ENCODE measurements at regions not wholly inside any gene's neighbourhood (a gene's known extent, or its start where the extent isn't known, plus 50 kb on each side); places are given as distances from the start of the nearest gene placed in this dataset.

DNA sequence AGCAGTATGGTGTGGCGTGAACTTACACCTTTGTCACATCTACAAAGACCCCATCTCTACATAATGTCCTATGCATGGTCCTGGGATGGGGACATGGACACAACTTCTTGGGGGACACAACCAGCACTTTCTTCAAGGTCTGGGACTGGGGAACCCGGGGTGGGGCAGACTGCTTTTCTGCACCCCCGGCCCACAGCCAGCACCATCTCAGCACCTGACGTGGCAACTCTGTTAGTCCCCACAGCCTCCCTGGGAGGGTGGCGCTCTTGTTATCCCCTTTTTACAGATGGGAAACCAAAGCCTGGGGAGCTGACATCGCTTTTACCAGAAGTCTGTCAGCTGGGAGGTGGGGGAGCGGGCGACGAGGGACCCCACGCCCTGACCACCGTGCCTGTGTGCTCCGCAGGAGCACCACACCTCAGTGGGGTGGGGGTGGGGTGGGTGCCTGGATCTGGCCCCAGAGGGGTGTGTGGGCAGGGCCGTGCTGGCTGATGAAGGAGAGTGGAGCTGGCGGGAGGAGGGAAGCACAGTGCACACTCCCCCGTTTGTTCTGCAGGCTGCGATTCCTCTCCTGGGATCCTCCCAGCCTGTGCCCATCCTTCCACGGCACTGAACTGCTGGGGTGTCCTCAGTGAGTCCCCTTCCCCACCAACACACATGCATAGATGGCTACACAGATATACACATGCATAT lies 115.4 kb upstream of the GSE1 start:
- no peak for FAIRE-seq
- no peak for DNase-seq (ENCODE audit: insufficient read length, low spot score)
- TF ChIP-seq POLR2A (IDR thresholded peaks at IDR 0.05; ENCODE audit: low read depth, low read length) = no peak

GRCh38 chr16:85498607-85499006 lies 114.5 kb upstream of the GSE1 start:
- FAIRE-seq (no peak), DNase-seq (ENCODE audit: insufficient read length, low spot score) (no peak)
- no peak for TF ChIP-seq POLR2A (IDR thresholded peaks at IDR 0.05; ENCODE audit: low read depth, low read length)

GRCh38 chr16:85500220-85500619 lies 112.9 kb upstream of the GSE1 start:
- TF ChIP-seq POLR2A (IDR thresholded peaks at IDR 0.05; ENCODE audit: low read depth, low read length) = no peak
- DNase-seq (ENCODE audit: insufficient read length, low spot score) (no peak), FAIRE-seq (no peak)

DNA sequence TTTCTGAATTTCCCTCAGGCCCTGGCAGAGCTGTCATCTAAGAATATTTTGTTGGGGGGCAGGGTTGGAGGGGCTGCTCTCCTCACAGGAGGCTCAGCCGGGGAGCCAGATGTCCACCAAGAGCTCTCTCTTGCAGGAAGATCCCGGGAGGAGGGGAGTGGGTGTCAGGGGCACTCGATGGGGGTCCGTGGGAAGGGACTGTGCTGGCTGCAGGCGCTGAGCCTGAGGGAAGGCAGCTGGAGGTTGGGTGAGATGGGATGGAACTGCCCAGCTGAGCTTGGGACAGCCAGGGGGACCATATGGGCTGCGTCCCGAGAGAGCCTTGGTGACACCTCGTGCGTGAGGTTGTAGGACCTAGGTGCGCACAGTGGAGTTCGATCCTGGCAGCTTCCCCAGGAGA lies 111.2 kb upstream of the GSE1 start:
- DNase-seq (ENCODE audit: insufficient read length, low spot score) (no peak), FAIRE-seq (no peak)
- TF ChIP-seq POLR2A (IDR thresholded peaks at IDR 0.05; ENCODE audit: low read depth, low read length) = no peak

GRCh38 chr16:85502357-85502756 lies 110.8 kb upstream of the GSE1 start:
- no peak for TF ChIP-seq POLR2A (IDR thresholded peaks at IDR 0.05; ENCODE audit: low read depth, low read length)
- DNase-seq (ENCODE audit: insufficient read length, low spot score) (no peak), FAIRE-seq (no peak)

DNA sequence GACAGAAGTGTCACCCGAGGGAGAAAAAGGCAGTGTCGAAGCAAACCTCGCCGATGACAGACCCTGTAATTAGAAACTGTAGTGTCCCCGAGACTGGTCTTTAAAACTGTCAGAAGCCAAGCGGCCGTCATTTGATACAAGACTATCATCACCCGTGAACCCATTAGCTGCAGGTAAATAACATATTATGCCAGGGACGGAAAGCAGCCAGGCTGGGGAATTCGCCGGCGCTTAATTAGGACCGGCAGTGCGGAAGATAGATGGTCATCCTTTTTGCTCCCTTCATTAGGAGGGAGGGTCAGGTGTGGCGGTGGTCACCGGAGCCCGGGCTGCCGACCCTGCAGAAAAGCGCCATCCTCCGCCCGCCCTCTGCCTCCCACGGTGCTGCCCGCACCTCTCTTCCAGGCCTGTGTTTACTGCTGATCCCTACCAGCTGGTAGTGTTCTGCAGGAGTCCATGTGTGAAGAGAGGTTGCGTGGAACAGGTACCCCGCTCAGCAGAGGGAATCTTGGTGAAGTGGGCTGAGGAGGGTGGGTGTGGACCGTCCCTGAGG lies 109.4 kb upstream of the GSE1 start:
- DNase-seq (ENCODE audit: insufficient read length, low spot score) = no peak

DNA sequence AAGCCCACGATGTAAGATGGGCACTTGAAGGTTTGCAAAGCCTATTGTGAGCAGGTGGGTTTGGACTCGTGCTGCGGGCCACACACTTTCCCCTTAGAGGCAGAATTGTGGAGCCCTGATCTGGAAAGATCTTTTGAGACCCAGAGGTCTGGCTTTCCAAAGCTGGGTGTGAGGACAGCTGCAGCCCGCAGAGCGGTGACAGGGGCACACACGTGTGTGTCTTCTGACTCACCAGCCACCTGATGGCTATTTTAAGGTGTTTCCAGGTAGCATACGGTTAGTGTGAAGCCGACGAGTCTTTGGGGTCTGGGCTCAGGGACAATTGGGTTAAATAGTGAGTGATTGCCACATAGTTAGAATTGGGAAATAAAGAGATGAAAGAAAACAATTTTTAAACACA lies 108.9 kb upstream of the GSE1 start:
- no peak for TF ChIP-seq POLR2A (IDR thresholded peaks at IDR 0.05; ENCODE audit: low read depth, low read length)
- FAIRE-seq (no peak), DNase-seq (ENCODE audit: insufficient read length, low spot score) (no peak)

More for the DNA sequence above, 109.4 kb upstream of the GSE1 start:
- no peak for TF ChIP-seq POLR2A (IDR thresholded peaks at IDR 0.05; ENCODE audit: low read depth, low read length)
- FAIRE-seq = no peak

- DNase-seq (ENCODE audit: insufficient read length, low spot score) = no peak
- TF ChIP-seq POLR2A (IDR thresholded peaks at IDR 0.05; ENCODE audit: low read depth, low read length) = no peak
- FAIRE-seq = no peak
Observed at GRCh38 chr16:85505794-85506634, 107.1 kb upstream of the GSE1 start.

DNA sequence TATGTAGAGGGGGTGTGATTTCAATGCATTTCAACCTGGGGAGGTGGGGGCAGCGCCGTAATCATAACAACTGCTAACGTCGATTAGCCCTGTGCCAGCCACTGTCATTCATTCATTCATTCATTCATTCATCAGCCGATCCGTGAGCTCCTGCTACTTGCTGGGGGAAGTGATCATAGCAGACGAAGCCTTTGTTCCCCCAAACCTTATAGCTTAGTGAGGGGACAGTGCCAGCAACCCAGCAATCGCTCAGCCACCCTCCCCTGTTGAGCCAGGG lies 106.5 kb upstream of the GSE1 start:
- TF ChIP-seq POLR2A (IDR thresholded peaks at IDR 0.05; ENCODE audit: low read depth, low read length) = no peak
- DNase-seq (ENCODE audit: insufficient read length, low spot score) (no peak), FAIRE-seq (no peak)

- DNase-seq (ENCODE audit: insufficient read length, low spot score) (no peak), FAIRE-seq (no peak)
- TF ChIP-seq POLR2A (IDR thresholded peaks at IDR 0.05; ENCODE audit: low read depth, low read length) = no peak
Observed at GRCh38 chr16:85507342-85507741, 105.8 kb upstream of the GSE1 start.

DNA sequence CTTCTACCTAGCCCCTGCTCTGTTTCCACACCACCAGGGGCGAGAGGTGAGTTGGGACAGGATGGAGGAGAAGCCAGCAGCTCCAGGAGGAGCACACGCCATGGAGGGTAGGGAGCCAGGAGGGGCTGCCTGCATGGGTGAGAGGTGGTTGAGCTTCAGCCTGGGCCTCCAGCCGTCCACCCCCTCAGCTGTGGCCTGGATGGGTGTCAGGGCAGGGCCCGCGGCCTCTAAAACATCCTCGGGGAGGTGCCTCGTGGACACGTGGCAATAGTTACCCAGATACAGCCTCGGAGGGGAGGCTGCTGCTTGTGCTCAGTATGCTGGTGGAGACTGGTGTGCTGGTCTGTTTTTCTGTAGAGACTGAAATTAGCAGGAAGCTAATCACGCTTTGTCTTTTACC lies 104.7 kb upstream of the GSE1 start:
- DNase-seq (ENCODE audit: insufficient read length, low spot score) = no peak
- no peak for TF ChIP-seq POLR2A (IDR thresholded peaks at IDR 0.05; ENCODE audit: low read depth, low read length)
- no peak for FAIRE-seq

- FAIRE-seq = no peak
- no peak for TF ChIP-seq POLR2A (IDR thresholded peaks at IDR 0.05; ENCODE audit: low read depth, low read length)
- DNase-seq (ENCODE audit: insufficient read length, low spot score) = no peak
Observed at GRCh38 chr16:85508993-85509392, 104.1 kb upstream of the GSE1 start.

DNA sequence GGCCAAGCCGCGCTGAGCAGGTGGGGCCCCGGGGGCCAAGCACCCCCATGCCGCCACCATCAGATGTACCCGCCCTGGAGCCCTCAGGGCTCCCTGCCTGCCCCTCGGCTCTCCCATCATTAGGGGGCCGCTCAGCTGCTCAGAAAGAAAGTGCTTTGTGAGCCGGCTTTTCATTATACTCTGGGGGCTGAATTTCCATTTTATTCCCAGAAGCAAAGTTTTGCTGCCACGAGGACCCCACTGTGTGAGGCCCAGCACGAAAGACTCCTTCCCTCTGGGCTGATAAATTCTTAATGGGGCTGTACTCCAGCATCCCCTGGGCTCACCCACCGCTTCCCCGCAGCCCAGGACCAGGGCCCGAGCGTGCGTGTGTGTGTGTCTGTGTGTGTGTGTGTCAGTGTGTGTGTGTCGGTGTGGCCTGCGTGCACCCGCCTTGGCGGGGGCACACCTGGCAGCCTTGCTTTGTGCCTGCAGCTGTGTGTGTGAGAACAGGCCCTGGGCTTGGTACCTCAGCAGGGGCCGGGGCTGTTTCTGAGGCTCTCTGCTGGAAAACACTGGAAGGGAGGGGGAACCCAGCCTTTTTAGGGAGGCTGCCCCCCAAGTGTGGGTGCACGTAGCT lies 103.0 kb upstream of the GSE1 start:
- DNase-seq (ENCODE audit: insufficient read length, low spot score) = no peak
- no peak for FAIRE-seq
- TF ChIP-seq POLR2A (IDR thresholded peaks at IDR 0.05; ENCODE audit: low read depth, low read length) = no peak

GRCh38 chr16:85511938-85512807 lies 100.9 kb upstream of the GSE1 start:
- FAIRE-seq (no peak), DNase-seq (ENCODE audit: insufficient read length, low spot score) (no peak)
- TF ChIP-seq POLR2A (IDR thresholded peaks at IDR 0.05; ENCODE audit: low read depth, low read length) = no peak
